ENCODE measurements at regions not wholly inside any gene's neighbourhood (a gene's known extent, or its start where the extent isn't known, plus 50 kb on each side); places are given as distances from the start of the nearest gene placed in this dataset.

- TF ChIP-seq CTCF (IDR thresholded peaks at IDR 0.05; ENCODE audit: low read depth, low read length) (no peak), MYC (IDR thresholded peaks at IDR 0.05; ENCODE audit: low read depth, low read length) (no peak), POLR2A (IDR thresholded peaks at IDR 0.05; ENCODE audit: extremely low read depth, insufficient read length) (no peak), MAX (IDR thresholded peaks at IDR 0.05; ENCODE audit: low read depth, low read length) (no peak)
Observed at GRCh38 chr3:135495891-135496290, 469.6 kb upstream of the PPP2R3A start.
